GM12875 (cell line): ENCODE measurements at regions not wholly inside any gene's neighbourhood (a gene's known extent, or its start where the extent isn't known, plus 50 kb on each side); places are given as distances from the start of the nearest gene placed in this dataset.

Source experiments
- H3K4me3 ChIP-seq: one replicate; pipeline ENCODE4 v1.5.1; 2011; ENCODE audit warnings: low read depth, low read length, control low read depth
- TF ChIP-seq, protein P1 (sequence below): IDR thresholded peaks from 2 replicates; pipeline ENCODE4 v1.5.1; 2011; ENCODE audit warnings: low read depth, mild to moderate bottlenecking, control low read depth, inconsistent platforms, low read length, moderate library complexity, borderline replicate concordance; ENCODE audit not compliant: insufficient read depth

DNA sequence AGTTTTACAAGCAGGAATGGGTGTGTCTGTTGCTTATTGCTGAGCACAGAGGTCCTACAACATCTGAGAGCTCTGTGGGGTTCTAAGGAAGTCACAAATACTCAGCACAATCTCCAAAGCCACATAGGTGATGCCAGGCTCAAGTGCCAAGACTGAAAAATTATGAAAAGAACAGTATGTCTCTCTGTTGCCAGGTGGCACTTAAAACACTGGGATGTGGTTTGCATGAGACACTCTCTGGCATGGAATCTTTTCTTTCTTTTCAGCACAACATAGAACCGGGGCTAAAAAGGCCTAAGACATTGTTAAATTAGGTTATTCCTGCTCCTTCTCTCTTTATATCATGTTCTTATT, 127.3 kb upstream of the PRICKLE2 start:
- H3K4me3 ChIP-seq: no peak overlapping the region
- TF ChIP-seq, protein P1, sequence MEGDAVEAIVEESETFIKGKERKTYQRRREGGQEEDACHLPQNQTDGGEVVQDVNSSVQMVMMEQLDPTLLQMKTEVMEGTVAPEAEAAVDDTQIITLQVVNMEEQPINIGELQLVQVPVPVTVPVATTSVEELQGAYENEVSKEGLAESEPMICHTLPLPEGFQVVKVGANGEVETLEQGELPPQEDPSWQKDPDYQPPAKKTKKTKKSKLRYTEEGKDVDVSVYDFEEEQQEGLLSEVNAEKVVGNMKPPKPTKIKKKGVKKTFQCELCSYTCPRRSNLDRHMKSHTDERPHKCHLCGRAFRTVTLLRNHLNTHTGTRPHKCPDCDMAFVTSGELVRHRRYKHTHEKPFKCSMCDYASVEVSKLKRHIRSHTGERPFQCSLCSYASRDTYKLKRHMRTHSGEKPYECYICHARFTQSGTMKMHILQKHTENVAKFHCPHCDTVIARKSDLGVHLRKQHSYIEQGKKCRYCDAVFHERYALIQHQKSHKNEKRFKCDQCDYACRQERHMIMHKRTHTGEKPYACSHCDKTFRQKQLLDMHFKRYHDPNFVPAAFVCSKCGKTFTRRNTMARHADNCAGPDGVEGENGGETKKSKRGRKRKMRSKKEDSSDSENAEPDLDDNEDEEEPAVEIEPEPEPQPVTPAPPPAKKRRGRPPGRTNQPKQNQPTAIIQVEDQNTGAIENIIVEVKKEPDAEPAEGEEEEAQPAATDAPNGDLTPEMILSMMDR: no peak

DNA sequence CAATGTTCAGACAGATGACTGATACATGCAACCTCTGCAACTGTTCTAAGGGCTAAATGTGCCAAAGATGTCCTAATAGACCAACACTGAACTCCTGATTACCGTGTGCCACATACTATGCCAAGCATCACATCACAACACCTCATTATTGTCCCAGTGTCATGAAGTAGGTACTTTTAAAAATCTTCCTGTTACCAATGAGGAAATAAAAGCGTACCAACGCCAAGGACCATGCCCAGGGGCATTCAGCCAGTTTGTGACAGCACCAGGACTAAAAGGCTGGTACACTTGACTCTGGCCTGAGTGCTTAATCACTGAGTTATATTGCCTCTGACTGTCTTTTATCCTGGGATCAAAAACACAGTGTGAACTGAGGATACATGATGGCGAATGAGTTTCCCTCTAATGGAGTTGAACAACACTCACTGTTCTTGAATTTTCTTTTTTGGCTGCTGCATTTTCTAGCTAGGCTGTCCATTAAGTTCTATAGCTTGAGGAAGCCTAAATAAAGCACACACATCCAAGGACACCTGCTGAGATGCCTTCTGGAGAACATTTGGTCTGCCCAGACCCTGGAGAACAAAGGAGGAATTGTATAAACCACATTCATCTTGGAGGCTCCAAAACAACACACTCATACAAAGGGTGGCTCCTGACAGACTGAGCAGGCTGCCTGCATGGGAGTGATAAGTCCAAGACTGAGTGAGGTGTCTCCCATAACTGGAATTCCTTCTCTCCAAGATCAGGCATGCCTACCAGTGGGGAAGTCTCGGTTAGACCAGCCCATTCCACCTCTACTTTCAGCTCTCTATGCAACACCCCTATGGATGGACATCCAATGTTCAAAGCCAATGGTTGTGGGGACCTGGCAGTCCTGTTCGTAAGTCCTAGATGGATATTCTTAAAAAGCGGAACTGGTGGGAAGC, 126.7 kb upstream of the PRICKLE2 start:
- TF ChIP-seq, protein P1: no peak

DNA sequence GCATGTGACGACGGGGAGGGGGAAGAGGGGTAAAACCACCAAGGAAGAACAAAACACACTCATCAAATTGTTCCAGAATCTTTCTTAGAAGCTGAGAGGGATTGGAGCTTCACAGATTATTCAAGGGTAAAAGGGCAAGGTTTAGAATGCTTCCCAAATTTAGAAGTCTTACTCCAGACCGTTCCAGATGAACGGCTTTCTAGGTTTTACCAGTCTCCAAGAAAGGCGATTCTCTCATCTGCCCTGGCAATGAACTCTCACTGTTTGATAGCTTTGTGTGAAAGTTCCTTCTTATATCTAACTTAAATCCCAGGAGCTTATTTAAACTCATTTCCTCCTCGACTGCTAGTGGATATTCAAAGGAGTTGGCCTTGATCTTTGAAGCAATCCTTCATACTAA, 124.3 kb upstream of the PRICKLE2 start:
- TF ChIP-seq, protein P1: no peak
- H3K4me3 ChIP-seq: no peak overlapping the region

More for the DNA sequence above, 126.7 kb upstream of the PRICKLE2 start:
- no peak overlapping the region for H3K4me3 ChIP-seq

DNA sequence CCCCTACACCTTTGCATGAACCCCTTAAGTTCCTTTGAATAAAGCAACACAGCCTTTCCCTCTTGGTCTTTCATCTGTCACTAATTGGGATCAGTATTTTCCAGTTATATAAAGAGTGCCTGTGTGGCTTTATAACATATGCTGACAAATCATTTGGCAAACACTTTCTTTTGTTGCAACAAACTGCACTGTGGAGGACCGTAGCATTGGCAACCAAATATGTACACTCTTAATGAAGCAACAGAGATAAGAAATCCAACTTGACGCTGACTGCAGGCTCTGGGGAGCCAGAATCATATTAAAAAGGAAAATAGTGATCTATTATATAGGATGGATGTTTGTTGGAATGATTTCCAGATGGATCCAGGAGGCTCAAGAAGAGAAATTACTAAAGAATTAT, 120.1 kb upstream of the PRICKLE2 start:
- H3K4me3 ChIP-seq: no peak overlapping the region
- TF ChIP-seq, protein P1: no peak

DNA sequence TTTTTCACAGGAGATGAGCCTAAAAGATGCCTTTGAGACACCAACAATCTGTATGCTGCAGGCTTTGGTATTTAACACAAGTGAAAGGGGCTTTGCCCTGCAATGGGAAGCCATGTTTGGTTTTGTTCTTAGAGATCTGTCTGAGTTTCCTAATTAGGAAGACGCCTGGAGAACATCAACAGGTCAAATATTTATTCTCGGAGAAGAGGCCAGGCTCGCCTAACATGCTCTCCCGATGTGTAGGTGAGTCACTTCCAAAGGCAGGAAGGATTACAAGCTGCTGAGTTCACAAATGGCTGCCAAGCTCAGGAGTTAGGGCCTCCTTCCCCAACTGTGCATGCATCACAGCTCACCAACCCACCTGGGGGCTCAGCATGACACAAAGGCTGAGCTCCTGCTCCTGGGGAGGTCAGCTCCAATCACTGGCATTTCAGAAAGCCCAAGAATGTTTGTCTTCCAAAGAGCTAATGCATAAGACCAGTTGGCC, 119.5 kb upstream of the PRICKLE2 start:
- H3K4me3 ChIP-seq: no peak overlapping the region
- TF ChIP-seq, protein P1: no peak

DNA sequence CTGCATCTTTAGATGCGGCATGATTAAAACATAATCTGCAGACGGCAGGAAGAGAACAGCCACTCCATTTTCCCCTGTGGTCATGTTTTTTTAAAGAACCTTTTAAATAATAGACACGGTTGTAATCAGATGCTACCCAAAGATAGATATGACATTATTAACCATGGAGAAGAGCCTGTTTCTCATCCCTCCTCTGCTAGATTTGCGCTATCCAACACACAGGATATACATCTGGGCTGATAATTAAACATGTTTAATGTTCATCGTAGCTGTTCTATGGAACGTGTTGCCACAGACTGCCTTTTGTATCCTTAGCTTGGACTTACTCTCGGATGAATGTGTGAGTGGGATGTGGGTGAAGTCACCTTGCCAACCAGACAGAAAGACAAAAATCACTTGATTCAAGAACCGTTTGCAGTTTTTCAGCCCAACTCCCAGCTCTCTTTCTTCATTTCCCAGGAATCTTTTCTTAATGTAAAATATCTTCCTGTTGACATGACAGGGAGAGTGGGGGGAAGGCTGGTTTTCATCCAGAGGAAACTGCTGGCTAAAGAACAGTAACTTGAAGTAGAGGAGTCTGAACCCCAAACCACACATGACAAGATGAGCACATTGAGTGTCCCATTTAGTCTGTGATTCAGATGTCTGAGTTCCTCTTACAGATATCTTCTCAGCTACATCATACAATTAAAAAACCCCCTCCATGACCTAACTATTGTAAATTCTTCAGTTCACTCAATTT, 118.6 kb upstream of the PRICKLE2 start:
- TF ChIP-seq, protein P1: no peak
- no peak overlapping the region for H3K4me3 ChIP-seq
